ENCODE measurements at regions not wholly inside any gene's neighbourhood (a gene's known extent, or its start where the extent isn't known, plus 50 kb on each side); places are given as distances from the start of the nearest gene placed in this dataset.

DNA sequence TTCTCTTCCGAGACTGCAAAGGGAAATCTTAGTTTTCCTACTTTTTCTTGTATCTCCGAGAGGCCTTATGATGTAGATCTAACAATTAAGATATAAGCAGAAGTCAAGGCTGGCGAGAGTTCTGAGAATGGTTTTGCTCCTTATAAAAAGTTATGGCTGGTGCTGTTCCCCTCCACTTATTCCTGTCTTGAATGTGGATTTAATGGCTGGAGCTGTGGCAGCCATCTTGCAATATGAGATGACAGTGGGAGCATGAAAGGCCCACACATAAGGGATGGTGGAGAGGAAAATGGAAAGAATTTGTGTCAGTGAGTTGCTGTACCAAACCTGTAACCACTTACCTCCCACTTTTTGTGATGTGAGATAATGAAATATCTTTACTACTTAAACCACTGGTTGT is 124.6 kb upstream of the SLC22A23 start:
- FAIRE-seq (no peak), DNase-seq (ENCODE audit: low read depth) (no peak)
- Histone ChIP-seq H3K36me3 (ENCODE audit: control insufficient read depth, insufficient read depth, low read length) (no peaks in the 10 kb centered on the region), H3K27me3 (ENCODE audit: control insufficient read depth, insufficient read depth, low read length) (no peaks in the 10 kb centered on the region), H3K4me3 (ENCODE audit: low read depth, low read length) (no peak overlapping the region)
- TF ChIP-seq, protein P1, sequence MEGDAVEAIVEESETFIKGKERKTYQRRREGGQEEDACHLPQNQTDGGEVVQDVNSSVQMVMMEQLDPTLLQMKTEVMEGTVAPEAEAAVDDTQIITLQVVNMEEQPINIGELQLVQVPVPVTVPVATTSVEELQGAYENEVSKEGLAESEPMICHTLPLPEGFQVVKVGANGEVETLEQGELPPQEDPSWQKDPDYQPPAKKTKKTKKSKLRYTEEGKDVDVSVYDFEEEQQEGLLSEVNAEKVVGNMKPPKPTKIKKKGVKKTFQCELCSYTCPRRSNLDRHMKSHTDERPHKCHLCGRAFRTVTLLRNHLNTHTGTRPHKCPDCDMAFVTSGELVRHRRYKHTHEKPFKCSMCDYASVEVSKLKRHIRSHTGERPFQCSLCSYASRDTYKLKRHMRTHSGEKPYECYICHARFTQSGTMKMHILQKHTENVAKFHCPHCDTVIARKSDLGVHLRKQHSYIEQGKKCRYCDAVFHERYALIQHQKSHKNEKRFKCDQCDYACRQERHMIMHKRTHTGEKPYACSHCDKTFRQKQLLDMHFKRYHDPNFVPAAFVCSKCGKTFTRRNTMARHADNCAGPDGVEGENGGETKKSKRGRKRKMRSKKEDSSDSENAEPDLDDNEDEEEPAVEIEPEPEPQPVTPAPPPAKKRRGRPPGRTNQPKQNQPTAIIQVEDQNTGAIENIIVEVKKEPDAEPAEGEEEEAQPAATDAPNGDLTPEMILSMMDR (IDR thresholded peaks at IDR 0.05; ENCODE audit: insufficient read depth, low read length, severe bottlenecking), result no peak

DNA sequence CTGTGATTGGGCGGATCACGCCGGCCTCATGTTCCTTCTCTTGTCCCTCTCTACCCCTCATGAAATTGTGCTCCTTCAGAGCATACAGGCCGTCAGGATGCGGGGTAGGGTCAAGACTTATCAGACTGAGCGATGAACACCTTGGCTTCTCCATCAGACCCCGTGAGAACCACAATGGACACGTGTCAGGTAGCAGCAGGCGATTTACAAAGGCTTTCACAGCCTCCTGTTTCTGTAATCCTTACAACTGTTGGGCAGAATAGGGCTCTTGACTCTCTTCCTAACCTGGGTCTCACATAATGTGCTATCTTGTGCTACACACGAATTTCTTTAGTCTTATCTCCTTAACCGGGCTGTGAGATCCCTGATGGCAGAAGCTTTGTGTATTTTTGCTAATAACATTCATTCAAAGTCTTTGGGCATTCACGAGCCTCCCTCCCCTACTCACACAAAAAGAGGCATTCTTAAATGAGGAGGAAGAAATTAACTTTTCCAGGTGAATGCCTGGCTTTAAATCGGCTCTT is 122.9 kb upstream of the SLC22A23 start:
- FAIRE-seq, result no peak
- H3K36me3 ChIP-seq (ENCODE audit: control insufficient read depth, insufficient read depth, low read length), result no peaks in the 10 kb centered on the region
- H3K27me3 ChIP-seq (ENCODE audit: control insufficient read depth, insufficient read depth, low read length), result no peaks in the 10 kb centered on the region
- H3K4me3 ChIP-seq (ENCODE audit: low read depth, low read length), result no peak overlapping the region
- no peak for DNase-seq (ENCODE audit: low read depth)
- TF ChIP-seq, protein P1 (IDR thresholded peaks at IDR 0.05; ENCODE audit: insufficient read depth, low read length, severe bottlenecking), result no peak

DNA sequence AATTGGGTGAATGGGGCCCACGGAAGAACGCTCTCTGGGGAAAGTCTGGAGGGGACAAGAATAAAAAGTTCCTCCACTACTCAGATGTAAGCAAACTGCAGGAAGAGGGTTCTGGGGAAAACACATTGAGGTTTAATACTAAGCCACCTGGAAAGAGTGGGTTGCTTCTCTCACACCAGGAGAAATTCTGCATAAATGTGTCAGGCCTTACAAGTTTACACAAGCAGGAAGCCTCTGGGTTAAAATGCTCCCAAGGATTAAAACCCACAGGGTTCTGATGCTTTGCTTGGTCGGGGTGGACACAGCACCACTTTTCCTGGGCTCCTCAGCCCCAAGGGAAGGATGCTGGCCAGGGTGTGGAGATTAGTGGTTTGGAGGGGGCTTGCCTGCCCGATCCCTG is 122.1 kb upstream of the SLC22A23 start:
- Histone ChIP-seq H3K4me3 (ENCODE audit: low read depth, low read length) (no peak overlapping the region), H3K27me3 (ENCODE audit: control insufficient read depth, insufficient read depth, low read length) (no peaks in the 10 kb centered on the region), H3K36me3 (ENCODE audit: control insufficient read depth, insufficient read depth, low read length) (no peaks in the 10 kb centered on the region)
- FAIRE-seq (no peak), DNase-seq (ENCODE audit: low read depth) (peak; percentile 52)
- TF ChIP-seq, protein P1 (IDR thresholded peaks at IDR 0.05; ENCODE audit: insufficient read depth, low read length, severe bottlenecking), result no peak

DNA sequence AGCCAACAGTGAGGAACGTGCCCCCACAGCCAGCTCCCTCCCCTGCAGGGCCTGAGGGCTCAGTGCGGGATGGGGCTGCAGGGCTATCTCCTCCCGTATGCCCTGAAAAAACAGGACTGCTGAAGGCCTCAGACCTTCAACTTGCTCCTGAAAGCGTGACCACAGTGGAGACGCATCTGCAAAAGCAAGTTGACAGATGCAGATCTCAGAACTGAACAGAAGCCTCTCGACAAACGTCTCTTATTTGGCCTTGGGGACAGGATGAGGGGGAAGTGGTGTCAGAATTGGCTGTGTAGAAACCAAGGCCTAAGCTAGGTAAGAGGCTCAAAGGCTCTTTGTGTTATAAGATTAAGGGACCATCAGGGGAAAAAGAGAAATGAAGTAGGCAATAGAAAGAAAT is 120.7 kb upstream of the SLC22A23 start:
- DNase-seq (ENCODE audit: low read depth), result no peak
- TF ChIP-seq, protein P1 (IDR thresholded peaks at IDR 0.05; ENCODE audit: insufficient read depth, low read length, severe bottlenecking), result no peak
- Histone ChIP-seq H3K36me3 (ENCODE audit: control insufficient read depth, insufficient read depth, low read length) (no peaks in the 10 kb centered on the region), H3K27me3 (ENCODE audit: control insufficient read depth, insufficient read depth, low read length) (no peaks in the 10 kb centered on the region), H3K4me3 (ENCODE audit: low read depth, low read length) (no peak overlapping the region)
- FAIRE-seq, result no peak

DNA sequence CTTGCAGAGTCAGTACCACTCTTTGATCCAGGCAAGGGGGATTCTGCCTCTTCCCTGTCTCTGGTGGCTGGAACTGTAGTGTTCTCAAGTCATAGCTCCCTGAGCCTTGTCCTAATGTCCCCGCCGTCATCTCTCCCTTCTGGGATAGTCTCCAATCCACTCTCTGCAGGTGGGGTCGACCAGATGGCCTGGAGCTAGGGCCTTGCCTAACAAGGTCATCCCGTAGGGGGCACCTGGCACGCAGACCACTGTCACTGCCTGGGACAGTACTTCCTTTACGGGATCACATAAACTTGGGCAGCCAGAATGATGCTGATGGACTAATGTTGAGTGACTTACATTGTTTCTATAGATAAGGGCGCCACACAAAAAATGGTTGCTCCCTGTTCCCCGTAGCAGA is 118.9 kb upstream of the SLC22A23 start:
- FAIRE-seq, result no peak
- H3K27me3 ChIP-seq (ENCODE audit: control insufficient read depth, insufficient read depth, low read length), result peaks cover 4% of the 10 kb centered on the region
- H3K4me3 ChIP-seq (ENCODE audit: low read depth, low read length), result no peak overlapping the region
- DNase-seq (ENCODE audit: low read depth), result no peak
- no peaks in the 10 kb centered on the region for H3K36me3 ChIP-seq (ENCODE audit: control insufficient read depth, insufficient read depth, low read length)
- TF ChIP-seq, protein P1 (IDR thresholded peaks at IDR 0.05; ENCODE audit: insufficient read depth, low read length, severe bottlenecking), result no peak

DNA sequence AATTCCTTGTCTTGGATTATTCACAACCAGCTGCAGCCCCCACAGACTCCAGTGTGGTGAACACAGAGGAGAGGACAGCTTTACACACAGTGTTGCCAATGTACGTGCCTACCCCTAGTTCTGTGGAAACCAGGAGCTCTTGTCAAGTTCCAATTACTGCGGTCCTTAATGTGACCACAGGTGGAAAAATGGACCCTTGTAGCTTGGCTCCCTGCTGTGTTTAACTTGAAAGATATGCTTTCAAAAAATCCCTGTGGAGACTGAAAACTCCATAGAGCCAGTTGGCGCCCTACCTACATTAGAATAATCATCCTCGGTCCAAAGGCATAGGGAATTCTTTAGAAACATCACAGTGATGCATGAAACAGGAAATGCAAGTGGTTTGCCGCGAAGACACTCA is 118.3 kb upstream of the SLC22A23 start:
- TF ChIP-seq, protein P1 (IDR thresholded peaks at IDR 0.05; ENCODE audit: insufficient read depth, low read length, severe bottlenecking), result no peak
- H3K4me3 ChIP-seq (ENCODE audit: low read depth, low read length), result no peak overlapping the region
- peaks cover 4% of the 10 kb centered on the region for H3K27me3 ChIP-seq (ENCODE audit: control insufficient read depth, insufficient read depth, low read length)
- DNase-seq (ENCODE audit: low read depth) (no peak), FAIRE-seq (no peak)
- no peaks in the 10 kb centered on the region for H3K36me3 ChIP-seq (ENCODE audit: control insufficient read depth, insufficient read depth, low read length)

All from bronchial epithelial cell (primary cell).